ENCODE measurements at regions not wholly inside any gene's neighbourhood (a gene's known extent, or its start where the extent isn't known, plus 50 kb on each side); places are given as distances from the start of the nearest gene placed in this dataset.
A peak's percentile ranks its signal among the peaks of the same experiment; 100 is the strongest.

- intact Hi-C loops (cut with DNase I): no loop called here
These were observed 154.9 kb upstream of the CEP126 start for GRCh38 chr11:101759771-101760450.

GRCh38 chr11:101757741-101758140, 157.1 kb upstream of the CEP126 start:
- intact Hi-C loops (cut with DNase I): no loop called here
- ATAC-seq: no peak
- H3K27ac ChIP-seq: no peak overlapping the region
- TF ChIP-seq CTCF (IDR thresholded peaks at IDR 0.05): no peak
- no peaks in the 10 kb centered on the region for H3K27me3 ChIP-seq
- no peak for DNase-seq
- no peaks in the 10 kb centered on the region for H3K36me3 ChIP-seq
- no peaks in the 10 kb centered on the region for H3K9me3 ChIP-seq
- H3K4me3 ChIP-seq: no peak overlapping the region
- H3K4me1 ChIP-seq: no peaks in the 10 kb centered on the region

More at GRCh38 chr11:101759771-101760450, 154.9 kb upstream of the CEP126 start:
- Histone ChIP-seq H3K4me1 (no peaks in the 10 kb centered on the region), H3K4me3 (no peak overlapping the region), H3K9me3 (no peaks in the 10 kb centered on the region), H3K27ac (no peak overlapping the region), H3K36me3 (no peaks in the 10 kb centered on the region), H3K27me3 (no peaks in the 10 kb centered on the region)
- ATAC-seq: no peak
- peak; percentile 7 for TF ChIP-seq CTCF (IDR thresholded peaks at IDR 0.05)
- DNase-seq: no peak

- H3K9me3 ChIP-seq: no peaks in the 10 kb centered on the region
- intact Hi-C loops (cut with DNase I): no loop called here
- H3K27me3 ChIP-seq: no peaks in the 10 kb centered on the region
- peak overlapping the region; percentile 39 for H3K27ac ChIP-seq
- DNase-seq: no peak
- TF ChIP-seq CTCF (IDR thresholded peaks at IDR 0.05): no peak
- no peaks in the 10 kb centered on the region for H3K4me1 ChIP-seq
- no peaks in the 10 kb centered on the region for H3K36me3 ChIP-seq
- ATAC-seq: no peak
- H3K4me3 ChIP-seq: peak overlapping the region; percentile 11
These were observed 165.0 kb upstream of the TRPC6 start for GRCh38 chr11:101748572-101749344.

GRCh38 chr11:101745756-101746155, 161.9 kb upstream of the TRPC6 start:
- no peaks in the 10 kb centered on the region for H3K27me3 ChIP-seq
- intact Hi-C loops (cut with DNase I): no loop called here

GRCh38 chr11:101743828-101744227, 160.0 kb upstream of the TRPC6 start:
- ATAC-seq: no peak
- no peak for TF ChIP-seq CTCF (IDR thresholded peaks at IDR 0.05)
- no peak overlapping the region for H3K4me3 ChIP-seq
- no peak for DNase-seq
- H3K36me3 ChIP-seq: no peaks in the 10 kb centered on the region
- H3K27ac ChIP-seq: no peak overlapping the region
- H3K9me3 ChIP-seq: no peaks in the 10 kb centered on the region
- H3K4me1 ChIP-seq: no peaks in the 10 kb centered on the region
- no peaks in the 10 kb centered on the region for H3K27me3 ChIP-seq
- intact Hi-C loops (cut with DNase I): no loop called here

More at GRCh38 chr11:101745756-101746155, 161.9 kb upstream of the TRPC6 start:
- H3K36me3 ChIP-seq: no peaks in the 10 kb centered on the region
- no peak overlapping the region for H3K4me3 ChIP-seq
- ATAC-seq (peak; percentile 67), DNase-seq (no peak)
- H3K4me1 ChIP-seq: no peaks in the 10 kb centered on the region
- no peak for TF ChIP-seq CTCF (IDR thresholded peaks at IDR 0.05)
- no peaks in the 10 kb centered on the region for H3K9me3 ChIP-seq
- H3K27ac ChIP-seq: no peak overlapping the region
